K562 (cell line): ENCODE measurements at regions not wholly inside any gene's neighbourhood (a gene's known extent, or its start where the extent isn't known, plus 50 kb on each side); places are given as distances from the start of the nearest gene placed in this dataset.

Experiments used
- ATAC-seq: fragments of 200-7000 bp; cut with Tn5 transposase; 3 replicates; pipeline ENCODE4 v1.9.1; 2020; ENCODE audit warnings: moderate library complexity
- BruUV-seq: library from RNA; stranded (reverse); fragments of 400-500 nt; replicated peaks from 2 replicates; lab custom pipeline; 2021; lab: Mats Ljungman, UMichigan
- CTCF ChIA-PET: fragments of 300-600 bp; formaldehyde crosslinking; extraction: SDS; loops from one replicate; lab custom pipeline; 2021; ENCODE audit warnings: low intra/inter-chr PET ratio; lab: Yijun Ruan, JAX
- POLR2A ChIA-PET: fragments of 300-600, 350-650 bp; sonication (Branson Sonifier 250); formaldehyde crosslinking; extraction: SDS; loops from one replicate; lab custom pipeline; 2021; ENCODE audit warnings: antibody characterized with exemption, inconsistent platforms; lab: Yijun Ruan, JAX
- DNase-seq, 4 experiments: peaks; one replicate each; pipeline versions ENCODE4 v3.0.0 to v3.0.0-alpha.2; 2011 to 2018; ENCODE audit warnings: low spot score in 3 of 4, mixed read lengths in 3 of 4; ENCODE audit errors: extremely low read depth in 1 of 4
- FAIRE-seq: peaks from 2 replicates; lab custom pipeline; 2011; peaks lifted over from hg19 to GRCh38; lab: Jason Lieb, UNC
- H2AFZ ChIP-seq: 2 replicates; pipeline ENCODE4 v1.6.0; 2011; ENCODE audit warnings: low read depth, low read length, control low read depth, inconsistent platforms
- H3K27ac ChIP-seq: fragments of 200-600 bp; 3 replicates; pipeline ENCODE4 v1.8.0; 2011; ENCODE audit warnings: low read depth, mild to moderate bottlenecking, control low read depth, inconsistent platforms, low read length, moderate library complexity, mixed read lengths; ENCODE audit errors: extremely low read depth
- H3K27me3 ChIP-seq, 2 experiments: fragments of 300-600 bp in 1 of 2; 2 replicates in 1 of 2; 3 replicates in 1 of 2; pipeline versions ENCODE4 v1.6.0 to v1.8.0; 2011; ENCODE audit warnings: inconsistent platforms in 2 of 2, low read length in 2 of 2, mild to moderate bottlenecking in 1 of 2, mixed read lengths in 1 of 2, moderate library complexity in 1 of 2; ENCODE audit not compliant: control insufficient read depth in 2 of 2, insufficient read depth in 2 of 2
- H3K36me3 ChIP-seq: fragments of 300-600 bp; 3 replicates; pipeline ENCODE4 v1.8.0; 2011; ENCODE audit warnings: mild to moderate bottlenecking, low read length, inconsistent platforms; ENCODE audit not compliant: control insufficient read depth, insufficient read depth
- H3K4me1 ChIP-seq, 2 experiments: fragments of 200-600 bp in 1 of 2; replicated peaks in 1 of 2; 2 replicates in 1 of 2; 3 replicates in 1 of 2; pipeline versions ENCODE4 v1.5.1 to v1.8.0; 2011; ENCODE audit warnings: inconsistent platforms in 2 of 2, low read length in 2 of 2, mild to moderate bottlenecking in 1 of 2, mixed read lengths in 1 of 2, moderate library complexity in 1 of 2; ENCODE audit not compliant: control insufficient read depth in 2 of 2, insufficient read depth in 2 of 2
- H3K4me2 ChIP-seq: 2 replicates; pipeline ENCODE4 v1.6.1; 2011; ENCODE audit warnings: low read length, control low read depth, inconsistent platforms, mixed read lengths; ENCODE audit not compliant: insufficient read depth
- H3K4me3 ChIP-seq: fragments of 200-600 bp; sonication (generic), shearing (Covaris generic); 2 replicates; pipeline ENCODE4 v1.5.1; 2016; ENCODE audit warnings: control low read depth, inconsistent platforms
- H3K79me2 ChIP-seq: fragments of 200-600 bp; 3 replicates; pipeline ENCODE4 v1.8.0; 2011; ENCODE audit warnings: low read length, inconsistent platforms; ENCODE audit not compliant: control insufficient read depth, insufficient read depth
- H3K9ac ChIP-seq, 2 experiments: 2 replicates each; pipeline versions ENCODE4 v1.6.0 to v1.6.1; 2011; ENCODE audit warnings: low read depth in 2 of 2, low read length in 2 of 2, control low read depth in 1 of 2, inconsistent platforms in 1 of 2, mild to moderate bottlenecking in 1 of 2, mixed read lengths in 1 of 2; ENCODE audit not compliant: insufficient read depth in 1 of 2
- H3K9me1 ChIP-seq: one replicate; pipeline ENCODE4 v1.6.0; 2011; ENCODE audit warnings: inconsistent platforms, mild to moderate bottlenecking, low read length, moderate library complexity; ENCODE audit not compliant: control insufficient read depth, insufficient read depth
- H3K9me3 ChIP-seq: replicated peaks from 2 replicates; pipeline ENCODE4 v1.5.1; 2011; ENCODE audit warnings: low read depth, low read length, inconsistent platforms; ENCODE audit not compliant: control insufficient read depth, insufficient read depth
- H4K20me1 ChIP-seq: replicated peaks from 2 replicates; pipeline ENCODE4 v1.6.1; 2011; ENCODE audit warnings: low read length, inconsistent platforms, mixed read lengths; ENCODE audit not compliant: control insufficient read depth, insufficient read depth
- HMG20A ChIP-seq: fragments of 450-650 bp; formaldehyde crosslinking; conservative IDR thresholded peaks from 2 replicates; pipeline ENCODE4 v1.4.0; 2020; ENCODE audit warnings: mild to moderate bottlenecking, mixed read lengths
- PYGO2 ChIP-seq: fragments of 450-650 bp; IDR thresholded peaks from 2 replicates; pipeline ENCODE4 v1.6.1; 2016; ENCODE audit warnings: mild to moderate bottlenecking, missing genetic modification characterization, moderate library complexity, missing compliant biosample characterization
- SMAD3 ChIP-seq: fragments of 450-650 bp; formaldehyde crosslinking; conservative IDR thresholded peaks from 2 replicates; pipeline ENCODE4 v1.4.0; 2020; ENCODE audit warnings: mild to moderate bottlenecking
- ZBTB34 ChIP-seq: fragments of 250-450 bp; sonication (Bioruptor Pico); IDR thresholded peaks from 2 replicates; pipeline ENCODE4 v1.8.0; 2021; ENCODE audit warnings: mild to moderate bottlenecking, moderate library complexity
- ZNF174 ChIP-seq: fragments of 250-450 bp; sonication (Bioruptor Pico); IDR thresholded peaks from 2 replicates; pipeline ENCODE4 v1.4.0; 2020; ENCODE audit warnings: mild to moderate bottlenecking
- ZNF407 ChIP-seq: fragments of 450-650 bp; IDR thresholded peaks from 2 replicates; pipeline ENCODE4 v1.6.1; 2016; ENCODE audit warnings: low read depth
- WGBS: fragments of 100-300 bp; shearing (Covaris generic); methylation state at CpG from one replicate; pipeline ENCODE4 v1.1.6; 2016; ENCODE audit warnings: low coverage, mixed read lengths; ENCODE audit not compliant: insufficient coverage; ENCODE audit errors: missing lambda C conversion rate; 5-methylcytosine and 5-hydroxymethylcytosine counted together
- in situ Hi-C: fragments of 300-500 bp; cut with MboI; formaldehyde crosslinking; loops from 4 replicates; pipeline ENCODE4 v1.15.0; 2018; ENCODE audit warnings: inconsistent platforms, mixed read lengths
- intact Hi-C: fragments of 100-400 bp; cut with micrococcal nuclease; formaldehyde crosslinking; loops from 2 replicates; pipeline ENCODE4 v1.14.2; 2022

- TF ChIP-seq PYGO2 (tag), result no peak
- Histone ChIP-seq H3K4me1 (no peaks in the 10 kb centered on the region), H3K79me2 (no peaks in the 10 kb centered on the region), H4K20me1 (no peaks in the 10 kb centered on the region; the same call in 1 of the 2 replicates), H3K27ac (no peak overlapping the region), H3K36me3 (no peaks in the 10 kb centered on the region), H3K4me3 (no peak overlapping the region), H3K9me1 (no peaks in the 10 kb centered on the region), H3K27me3 (no peaks in the 10 kb centered on the region), H3K9ac (no peak overlapping the region), H3K4me2 (no peak overlapping the region), H3K9me3 (no peaks in the 10 kb centered on the region; the same call in 1 of the 2 replicates), H2AFZ (no peak overlapping the region)
- DNase-seq (no peak), ATAC-seq (no peak), FAIRE-seq (no peak)
- ChIA-PET CTCF (no interaction called here), POLR2A (no interaction called here)
- in situ Hi-C loops, result no loop called here
- intact Hi-C loops, result no loop called here
- no TSS peak for BruUV-seq
- 0% methylated on average over 2 of the region's 2 CpGs for WGBS
These were observed 480.2 kb upstream of the CELF4 start for GRCh38 chr18:38045845-38046244.

- CTCF ChIA-PET, result no interaction called here
- no peak overlapping the region for H3K4me2 ChIP-seq
- in situ Hi-C loops (no loop called here), intact Hi-C loops (no loop called here)
- no peaks in the 10 kb centered on the region; the same call in 1 of the 2 replicates for H4K20me1 ChIP-seq
- H3K36me3 ChIP-seq, result no peaks in the 10 kb centered on the region
- under 1% methylated on average over 6 of the region's 6 CpGs for WGBS
- no peak overlapping the region for H3K9ac ChIP-seq
- H3K79me2 ChIP-seq, result no peaks in the 10 kb centered on the region
- H3K9me1 ChIP-seq, result no peaks in the 10 kb centered on the region
- POLR2A ChIA-PET, result no interaction called here
- no TSS peak for BruUV-seq
- H3K4me3 ChIP-seq, result no peak overlapping the region
- H3K9me3 ChIP-seq, result no peaks in the 10 kb centered on the region
- no peak overlapping the region for H2AFZ ChIP-seq
- no peaks in the 10 kb centered on the region for H3K27me3 ChIP-seq
- FAIRE-seq (no peak), DNase-seq (no peak), ATAC-seq (no peak)
- no peak overlapping the region for H3K27ac ChIP-seq
- H3K4me1 ChIP-seq, result no peaks in the 10 kb centered on the region
- no peak for TF ChIP-seq HMG20A (CRISPR knock-in tag)
- TF ChIP-seq ZNF174 (CRISPR knock-in tag), result no peak
- TF ChIP-seq ZBTB34, result no peak
- TF ChIP-seq SMAD3, result no peak
- no peak for TF ChIP-seq ZNF407
These were observed 476.8 kb upstream of the CELF4 start for GRCh38 chr18:38042211-38042890.
